Activated CD4-positive, CD25-positive, alpha-beta regulatory T cell (primary cell): ENCODE measurements at regions not wholly inside any gene's neighbourhood (a gene's known extent, or its start where the extent isn't known, plus 50 kb on each side); places are given as distances from the start of the nearest gene placed in this dataset.
"Not testable (repeated sequence)": the region's sequence is repeated elsewhere in the genome, so short reads cannot be mapped to it uniquely, and the experiment has no call there.

Experiments
- DNase-seq, 4 experiments: peaks; one replicate each; lab custom pipeline; 2025; lab: John Stamatoyannopoulos, UW

GRCh38 chr3:21237638-21238037, 513.4 kb downstream of the ZNF385D start:
- no peak for DNase-seq

- no peak for DNase-seq
These were observed 515.5 kb downstream of the ZNF385D start for GRCh38 chr3:21235491-21235890.

- DNase-seq, result no peak
These were observed 516.1 kb downstream of the ZNF385D start for GRCh38 chr3:21234933-21235332.

- no peak for DNase-seq
These were observed 521.4 kb downstream of the ZNF385D start for GRCh38 chr3:21229426-21230135.

GRCh38 chr3:21226086-21226485, 524.9 kb downstream of the ZNF385D start:
- no peak for DNase-seq

GRCh38 chr3:21220944-21221343, 530.1 kb downstream of the ZNF385D start:
- DNase-seq, result no peak

- DNase-seq, result no peak
These were observed 534.4 kb downstream of the ZNF385D start for GRCh38 chr3:21216598-21216997.

- not testable (repeated sequence) for DNase-seq
These were observed 546.9 kb downstream of the ZNF385D start for GRCh38 chr3:21204122-21204521.

GRCh38 chr3:21195203-21195602, 555.8 kb downstream of the ZNF385D start:
- no peak for DNase-seq

GRCh38 chr3:21194036-21194435, 557.0 kb downstream of the ZNF385D start:
- not testable (repeated sequence) for DNase-seq

- no peak for DNase-seq
These were observed 562.6 kb downstream of the ZNF385D start for GRCh38 chr3:21188459-21188858.

GRCh38 chr3:21185816-21186314, 565.1 kb downstream of the ZNF385D start:
- DNase-seq, result no peak

GRCh38 chr3:21174461-21174860, 576.5 kb downstream of the ZNF385D start:
- DNase-seq, result no peak

- DNase-seq, result no peak
These were observed 580.0 kb downstream of the ZNF385D start for GRCh38 chr3:21170964-21171363.

- no peak for DNase-seq
These were observed 581.1 kb downstream of the ZNF385D start for GRCh38 chr3:21169948-21170347.

GRCh38 chr3:21168471-21168870, 582.5 kb downstream of the ZNF385D start:
- no peak for DNase-seq

GRCh38 chr3:21163956-21164355, 587.1 kb downstream of the ZNF385D start:
- no peak for DNase-seq

- DNase-seq, result no peak
These were observed 591.5 kb downstream of the ZNF385D start for GRCh38 chr3:21159543-21159906.

- DNase-seq, result no peak
These were observed 592.0 kb downstream of the ZNF385D start for GRCh38 chr3:21158861-21159542.

GRCh38 chr3:21154911-21155310, 596.1 kb downstream of the ZNF385D start:
- DNase-seq, result no peak

GRCh38 chr3:21152555-21152954, 598.5 kb downstream of the ZNF385D start:
- DNase-seq, result no peak

GRCh38 chr3:21142949-21143348, 608.1 kb downstream of the ZNF385D start:
- no peak for DNase-seq

- DNase-seq, result no peak
These were observed 609.0 kb downstream of the ZNF385D start for GRCh38 chr3:21142031-21142430.

GRCh38 chr3:21140785-21141184, 610.2 kb downstream of the ZNF385D start:
- DNase-seq, result no peak
